ENCODE measurements at regions not wholly inside any gene's neighbourhood (a gene's known extent, or its start where the extent isn't known, plus 50 kb on each side); places are given as distances from the start of the nearest gene placed in this dataset.

DNA sequence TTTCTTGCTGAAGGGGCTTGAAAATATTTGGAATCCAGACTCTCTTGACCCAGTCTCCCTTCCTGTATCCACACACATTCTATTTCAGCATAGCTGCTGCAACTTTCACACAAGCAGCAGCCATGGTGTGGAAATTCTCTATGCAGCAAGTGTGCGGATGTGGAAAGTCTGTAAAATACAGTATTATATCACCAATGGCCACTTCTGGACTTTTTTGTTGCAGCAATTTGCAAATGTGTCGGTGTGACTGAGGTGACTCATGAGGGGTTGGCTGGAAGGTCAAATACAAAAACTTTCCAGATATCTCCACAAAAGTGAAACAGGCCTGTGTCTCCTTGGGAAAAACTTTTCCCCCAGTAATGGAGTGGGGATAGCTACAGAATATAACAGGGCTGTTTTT, 299.3 kb upstream of the GYPC start:
- no peak for DNase-seq

DNA sequence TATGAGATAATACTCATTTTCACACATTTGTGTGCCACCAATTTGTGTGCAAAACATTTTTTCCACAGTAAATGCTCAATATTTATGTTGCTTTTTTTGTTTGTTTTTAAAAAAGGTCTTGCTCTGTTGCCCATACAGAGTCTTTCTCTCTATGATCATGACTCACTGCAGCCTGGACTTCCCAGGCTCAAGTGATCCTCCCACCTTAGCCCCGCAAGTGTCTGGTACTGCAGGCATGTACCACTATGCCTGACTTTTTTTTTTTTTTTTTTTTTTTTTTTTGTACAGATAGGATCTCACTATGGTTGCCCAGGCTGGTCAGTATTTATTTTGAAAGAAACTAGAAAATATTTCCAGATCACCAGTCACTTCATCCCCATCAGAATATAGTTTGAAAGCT, 297.8 kb upstream of the GYPC start:
- no peak for DNase-seq

GRCh38 chr2:126359494-126359893, 296.5 kb upstream of the GYPC start:
- DNase-seq, result no peak

DNA sequence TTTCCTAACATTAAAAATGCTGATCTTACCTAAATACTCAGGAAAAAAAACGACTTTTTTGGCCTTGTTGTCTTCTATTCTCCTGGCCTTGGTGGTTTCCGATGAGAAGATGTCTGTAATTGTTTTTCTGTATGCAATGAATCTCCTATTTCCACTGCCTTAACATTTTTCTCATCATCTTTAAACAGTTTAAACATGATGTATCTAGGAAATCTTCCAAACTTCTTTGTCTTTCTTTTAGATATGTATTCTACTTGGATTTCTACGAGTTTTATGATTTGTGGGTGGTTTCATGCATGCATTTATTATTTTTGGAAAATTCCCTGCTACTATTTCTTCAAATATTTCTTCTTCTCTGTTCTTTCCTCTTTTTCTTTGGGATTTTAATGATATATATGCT, 288.6 kb upstream of the GYPC start:
- no peak for DNase-seq

GRCh38 chr2:126368758-126369157, 287.2 kb upstream of the GYPC start:
- no peak for DNase-seq

- DNase-seq, result no peak
Observed at GRCh38 chr2:126370201-126370600, 285.8 kb upstream of the GYPC start.

DNA sequence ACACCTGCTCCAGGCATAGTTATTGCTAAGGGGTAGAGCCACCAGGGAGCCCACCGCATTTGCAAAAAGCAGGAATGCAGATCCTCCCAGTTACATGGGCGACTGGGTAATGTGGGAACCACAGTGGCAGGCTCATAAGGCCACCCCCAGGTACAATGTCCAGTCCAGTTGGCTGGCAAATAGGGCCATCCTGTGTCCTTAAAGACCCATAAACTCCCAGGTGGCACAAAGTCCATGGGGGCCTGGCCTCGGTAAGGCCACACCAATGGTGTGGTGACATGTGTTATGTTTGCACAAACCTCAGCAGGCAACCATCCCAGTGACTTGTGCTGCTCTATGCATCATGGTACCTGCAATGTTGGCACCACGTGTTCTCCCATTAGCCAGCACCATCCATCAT, 283.6 kb upstream of the GYPC start:
- no peak for DNase-seq

DNA sequence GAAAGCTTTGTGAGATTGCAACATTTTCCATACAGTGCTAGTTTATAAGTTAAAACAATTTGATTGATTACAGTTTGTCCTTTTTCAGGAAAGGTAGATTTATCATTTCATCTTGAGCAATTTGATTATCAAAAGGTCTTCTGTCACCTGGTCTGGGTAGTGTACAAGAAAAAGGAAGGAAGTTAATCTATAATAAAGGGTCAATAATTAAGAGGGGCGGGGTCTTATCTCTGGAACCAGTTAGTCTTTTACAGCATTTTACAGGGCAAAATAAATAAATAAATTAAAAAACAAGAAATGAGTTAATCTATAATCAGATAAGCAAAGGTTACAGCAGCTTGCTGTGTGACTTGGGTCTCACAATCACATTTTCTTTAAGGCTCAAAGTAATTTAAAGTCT, 277.8 kb upstream of the GYPC start:
- no peak for DNase-seq

GRCh38 chr2:126381091-126381490, 274.9 kb upstream of the GYPC start:
- no peak for DNase-seq

DNA sequence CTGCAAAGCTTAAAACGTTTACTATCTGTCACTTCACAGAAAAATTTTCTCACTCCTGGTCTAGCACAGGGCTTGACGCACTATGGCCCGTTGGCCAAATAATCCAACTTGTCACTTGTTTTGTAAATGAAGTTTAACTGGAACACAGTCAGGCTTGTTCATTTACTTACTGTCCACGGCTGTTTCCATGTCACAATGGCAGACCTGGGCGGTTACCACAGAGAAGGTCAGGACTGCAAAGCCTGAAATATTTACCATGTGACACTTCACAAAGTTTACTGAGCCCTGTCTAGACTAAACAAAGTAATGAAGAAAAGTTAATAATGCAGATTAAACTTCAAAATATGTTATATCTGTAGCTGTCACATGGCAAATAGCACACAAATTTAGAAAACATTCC, 273.0 kb upstream of the GYPC start:
- DNase-seq, result no peak

DNA sequence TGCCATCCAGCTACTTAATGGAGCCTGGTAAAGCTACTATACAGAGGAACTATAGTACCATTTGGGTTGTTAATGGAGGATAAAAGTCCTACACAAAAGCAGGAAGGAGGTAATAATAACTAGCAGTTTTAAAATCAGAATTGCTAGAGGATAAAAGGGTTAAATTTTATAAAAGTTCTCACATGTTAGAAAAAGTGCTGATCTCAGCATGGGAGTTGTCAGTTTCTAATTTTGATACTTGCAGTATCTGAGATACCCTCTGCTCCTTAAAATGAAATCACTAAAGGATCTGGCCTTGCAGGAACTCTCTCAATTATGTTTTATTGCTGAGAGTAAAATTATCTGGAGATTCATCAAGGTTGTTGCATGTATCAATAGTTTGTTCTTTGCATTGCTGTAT, 272.2 kb upstream of the GYPC start:
- no peak for DNase-seq

GRCh38 chr2:126385441-126385840, 270.5 kb upstream of the GYPC start:
- DNase-seq, result no peak

DNA sequence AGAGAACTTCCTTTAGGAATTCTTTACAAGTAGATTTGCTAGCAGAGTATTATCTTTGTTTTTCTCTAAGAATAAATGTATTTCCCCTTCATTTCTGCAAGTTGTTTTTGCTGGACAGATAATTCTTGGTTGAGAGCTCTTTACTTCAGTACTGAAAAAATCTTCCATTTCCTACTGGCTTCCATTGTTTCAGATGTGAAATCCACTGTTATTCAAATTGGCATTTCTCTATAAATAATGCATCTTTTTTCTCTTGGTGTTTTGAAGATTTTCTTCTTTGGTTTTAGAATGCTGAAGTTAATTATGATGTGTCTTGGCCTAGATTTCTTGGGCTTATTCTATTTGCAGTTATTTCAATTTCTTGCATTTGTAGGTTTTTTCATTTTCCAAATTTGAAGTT, 270.0 kb upstream of the GYPC start:
- no peak for DNase-seq

DNA sequence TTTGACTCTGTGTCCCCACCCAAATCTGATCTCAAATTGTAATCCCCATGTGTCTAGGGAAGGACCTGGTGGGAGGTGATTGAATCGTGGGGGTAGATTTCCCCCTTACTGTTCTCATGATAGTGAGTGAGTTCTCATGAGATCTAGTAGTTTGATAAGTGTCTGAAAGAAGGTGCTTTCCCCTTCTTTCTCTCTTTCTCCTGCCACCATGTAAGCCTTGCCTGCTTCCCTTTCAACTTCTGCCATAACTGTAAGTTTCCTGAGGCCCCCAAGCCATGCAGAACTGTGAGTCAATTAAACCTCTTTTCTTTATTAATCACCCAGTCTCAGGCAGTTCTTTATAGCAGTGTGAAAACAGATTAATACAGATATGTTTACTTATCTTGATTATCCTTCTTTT, 266.5 kb upstream of the GYPC start:
- no peak for DNase-seq

- no peak for DNase-seq
Observed at GRCh38 chr2:126392889-126393288, 263.1 kb upstream of the GYPC start.

GRCh38 chr2:126399001-126399400, 257.0 kb upstream of the GYPC start:
- no peak for DNase-seq

DNA sequence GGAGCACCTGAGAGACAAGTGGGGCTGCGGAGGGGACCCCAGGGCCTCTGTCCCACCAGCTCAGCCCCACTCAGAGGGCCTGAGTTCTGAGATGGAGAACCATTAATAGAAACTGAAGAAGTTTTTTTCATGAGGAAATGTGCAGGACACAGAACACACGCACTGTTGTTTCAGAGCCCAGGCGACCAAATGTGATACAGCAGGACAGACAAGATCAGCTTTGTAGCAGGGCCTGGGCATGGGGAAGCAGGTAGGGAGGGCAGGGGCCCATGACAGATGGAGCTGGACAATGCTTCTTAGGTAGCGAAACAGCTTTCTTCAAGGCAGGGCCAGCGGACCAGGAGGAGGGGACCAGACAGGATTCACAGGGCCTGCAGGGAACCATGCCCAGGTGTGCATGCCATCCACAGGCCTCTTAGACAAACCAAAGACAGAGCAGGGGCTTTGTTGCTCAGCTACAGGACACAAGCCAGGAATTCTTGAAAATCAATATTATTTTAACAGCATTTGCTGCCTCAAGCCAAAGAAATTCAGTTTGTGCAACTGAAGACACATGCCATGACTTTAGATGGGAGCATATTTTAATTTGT, 252.8 kb upstream of the GYPC start:
- no peak for DNase-seq

DNA sequence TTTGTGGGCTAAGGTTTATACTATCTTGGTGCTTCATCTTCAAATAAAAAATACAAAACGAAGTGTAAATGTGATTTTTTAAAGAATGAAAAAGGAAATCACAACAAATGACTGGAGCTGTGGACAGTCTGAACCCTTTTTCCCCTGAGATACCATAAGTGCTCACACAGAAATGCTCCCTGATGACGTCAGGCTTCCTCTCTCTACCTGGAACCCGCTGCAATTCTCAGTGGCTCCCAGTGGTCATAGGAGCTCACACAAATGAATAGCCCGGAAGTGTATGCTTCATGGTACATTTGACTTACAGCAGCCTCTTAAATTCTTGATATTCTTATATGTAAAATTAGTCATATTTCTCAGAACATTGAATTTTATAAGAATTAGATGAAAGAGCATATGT, 249.7 kb upstream of the GYPC start:
- no peak for DNase-seq

- no peak for DNase-seq
Observed at GRCh38 chr2:126408671-126409070, 247.3 kb upstream of the GYPC start.

DNA sequence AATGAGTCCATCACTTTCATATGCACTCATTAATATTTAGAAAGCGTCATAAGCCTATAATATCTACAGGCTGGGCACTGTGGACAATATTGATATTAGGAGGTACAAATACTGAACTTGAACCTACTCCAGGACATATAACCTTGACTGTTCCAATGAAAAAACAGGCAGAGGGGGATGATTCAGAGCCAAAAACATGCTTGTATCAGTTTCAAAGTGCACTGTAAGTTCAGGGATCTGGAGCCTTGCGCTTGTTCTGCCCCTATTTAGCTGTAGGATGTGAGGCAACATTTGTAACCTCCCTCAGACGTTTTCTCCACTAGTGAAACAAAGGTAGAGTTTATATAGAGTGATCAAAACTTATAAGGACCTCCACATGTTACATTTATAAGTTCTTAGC, 246.1 kb upstream of the GYPC start:
- no peak for DNase-seq

GRCh38 chr2:126413079-126413478, 242.9 kb upstream of the GYPC start:
- DNase-seq, result no peak

GRCh38 chr2:126419403-126419802, 236.6 kb upstream of the GYPC start:
- DNase-seq, result no peak

- DNase-seq, result no peak
Observed at GRCh38 chr2:126425943-126426342, 230.0 kb upstream of the GYPC start.

- no peak for DNase-seq
Observed at GRCh38 chr2:126429103-126429502, 226.9 kb upstream of the GYPC start.

DNA sequence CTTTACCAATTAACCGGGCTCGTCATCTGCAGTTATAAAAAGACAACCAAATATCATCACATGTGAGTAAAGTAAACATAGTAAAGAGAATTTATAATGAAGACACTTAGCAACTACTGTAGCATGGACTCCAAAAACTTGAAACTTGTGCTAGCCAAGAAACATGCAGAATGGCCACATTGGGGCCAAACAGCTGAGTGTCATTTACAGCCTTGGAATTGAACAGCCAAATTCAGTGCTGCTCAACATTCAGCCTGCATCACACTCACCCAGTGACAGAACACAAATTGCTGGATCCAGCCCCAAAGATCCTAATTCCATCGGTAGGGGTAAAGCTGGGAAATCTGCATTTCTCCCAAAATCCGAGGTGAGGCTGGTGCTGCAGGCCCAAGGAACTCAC, 224.8 kb upstream of the GYPC start:
- no peak for DNase-seq

GRCh38 chr2:126436411-126436810, 219.5 kb upstream of the GYPC start:
- no peak for DNase-seq

All from NCI-H226 (cell line).